HG03103 (cell line): ENCODE measurements at regions not wholly inside any gene's neighbourhood (a gene's known extent, or its start where the extent isn't known, plus 50 kb on each side); places are given as distances from the start of the nearest gene placed in this dataset.

Experiments used
- ATAC-seq: cut with Tn5 transposase; IDR thresholded peaks from one replicate; pipeline ENCODE4 v1.9.1; 2021; ENCODE audit warnings: low read depth; ENCODE audit not compliant: unreplicated experiment

- ATAC-seq, result no peak
Measured at GRCh38 chr15:66941791-66942190, 123.6 kb upstream of the SMAD3 start.

DNA sequence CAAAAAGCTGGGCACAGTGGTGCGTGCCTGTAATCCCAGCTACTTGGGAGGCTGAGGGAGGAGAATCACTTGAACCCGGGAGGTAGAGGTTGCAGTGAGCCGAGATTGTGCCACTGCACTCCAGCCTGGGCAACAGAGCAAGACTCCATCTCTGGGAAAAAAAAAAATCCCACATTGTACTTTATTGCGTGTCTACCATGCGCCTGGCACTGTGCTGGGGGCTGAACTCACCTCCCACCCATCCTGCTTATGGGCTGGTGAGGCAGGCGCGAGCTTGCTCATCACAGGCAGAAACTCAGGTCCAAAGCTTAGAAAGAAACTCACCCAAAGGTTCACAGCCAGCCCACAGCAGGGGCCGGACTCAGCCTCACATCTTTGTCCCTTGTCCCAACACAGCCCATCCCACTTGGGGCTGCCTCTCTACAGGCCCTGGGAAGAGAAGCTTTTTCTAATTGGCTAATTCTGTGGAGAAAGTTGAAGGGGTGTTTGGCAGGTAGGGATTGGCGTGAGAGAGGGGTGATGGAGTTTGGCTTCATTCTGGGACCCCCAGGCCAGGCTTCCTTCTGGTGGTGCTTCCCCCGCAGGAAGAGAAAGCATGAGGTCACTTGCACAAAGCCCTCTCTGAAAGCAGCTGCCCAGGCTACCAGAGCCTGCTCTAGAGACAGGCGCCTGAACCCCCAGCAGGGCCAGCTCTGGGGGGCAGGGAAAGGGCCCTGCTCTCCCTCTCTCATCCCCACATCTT lies 122.6 kb upstream of the SMAD3 start:
- no peak for ATAC-seq

DNA sequence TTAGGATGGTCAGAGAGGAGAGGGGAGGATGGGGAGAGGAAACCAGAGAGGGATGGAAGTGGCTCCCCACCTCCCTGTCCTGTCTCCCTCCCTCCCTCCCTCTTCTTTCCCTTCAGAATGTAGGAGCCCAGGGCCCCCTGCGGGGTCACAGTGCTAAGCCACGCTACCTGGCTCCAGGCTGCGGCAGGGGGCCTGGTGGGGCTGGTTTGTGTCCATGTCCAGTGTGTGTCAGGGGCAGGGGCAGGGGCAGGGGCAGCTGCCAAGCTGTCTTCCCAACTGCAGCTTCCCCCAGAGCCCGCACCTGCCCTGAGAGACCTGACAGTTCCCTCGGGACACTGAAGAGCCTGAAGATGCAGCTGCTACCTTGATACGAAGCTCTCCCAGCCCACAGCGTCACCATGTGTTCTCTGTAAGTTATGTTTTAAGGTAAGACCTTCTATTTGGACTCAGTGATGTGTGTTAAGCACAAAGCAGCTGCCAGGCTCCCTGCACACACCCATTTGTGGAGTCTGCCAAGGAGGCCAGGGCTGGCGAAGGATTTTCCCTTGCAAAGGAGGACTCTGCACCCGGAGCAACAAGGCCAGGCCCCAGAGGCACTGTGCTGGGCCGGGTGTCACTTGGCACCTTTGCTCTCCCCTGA lies 121.8 kb upstream of the SMAD3 start:
- ATAC-seq, result no peak

DNA sequence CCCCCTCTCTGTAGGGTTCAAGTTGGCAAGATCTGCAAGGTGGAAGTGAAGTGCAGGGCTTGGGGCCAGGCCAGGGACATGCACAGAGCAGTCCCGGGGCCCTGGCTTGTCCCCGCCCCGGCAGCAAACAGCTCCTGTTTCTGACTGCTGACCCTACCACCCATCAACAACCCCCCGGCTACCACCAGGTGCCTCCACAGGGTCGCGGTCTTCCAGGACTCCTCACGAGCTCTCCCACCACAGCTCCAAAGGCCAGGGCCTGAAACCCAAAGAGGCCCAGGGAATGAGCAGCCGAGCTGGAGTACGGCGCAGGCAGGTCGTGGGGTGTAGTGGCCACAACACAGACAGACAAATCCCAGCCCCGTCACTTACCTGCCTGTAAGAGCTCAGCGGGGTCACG lies 121.3 kb upstream of the SMAD3 start:
- ATAC-seq, result no peak

GRCh38 chr15:66945286-66945685 lies 120.1 kb upstream of the SMAD3 start:
- no peak for ATAC-seq

DNA sequence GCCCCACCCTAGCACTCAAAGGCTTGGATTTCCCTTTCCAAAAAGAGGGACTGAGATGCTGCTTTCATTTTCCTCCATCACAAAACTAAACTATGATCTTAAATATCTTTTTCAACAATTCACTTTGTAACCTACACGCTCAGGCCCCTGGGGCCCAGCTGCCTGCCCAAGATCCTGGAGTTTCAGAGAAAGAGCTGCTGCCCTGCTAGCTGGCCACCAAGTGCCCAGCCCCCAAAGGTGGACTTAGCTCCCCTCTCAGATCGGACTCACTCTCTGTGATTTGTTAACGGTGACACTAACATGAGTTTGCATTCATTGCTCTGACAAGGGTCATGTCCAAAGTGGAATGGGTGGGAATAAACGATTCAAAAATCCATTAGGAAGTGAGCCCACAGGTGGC lies 119.6 kb upstream of the SMAD3 start:
- no peak for ATAC-seq

GRCh38 chr15:66946578-66947164 lies 118.7 kb upstream of the SMAD3 start:
- no peak for ATAC-seq

GRCh38 chr15:66947471-66947870 lies 117.9 kb upstream of the SMAD3 start:
- no peak for ATAC-seq

DNA sequence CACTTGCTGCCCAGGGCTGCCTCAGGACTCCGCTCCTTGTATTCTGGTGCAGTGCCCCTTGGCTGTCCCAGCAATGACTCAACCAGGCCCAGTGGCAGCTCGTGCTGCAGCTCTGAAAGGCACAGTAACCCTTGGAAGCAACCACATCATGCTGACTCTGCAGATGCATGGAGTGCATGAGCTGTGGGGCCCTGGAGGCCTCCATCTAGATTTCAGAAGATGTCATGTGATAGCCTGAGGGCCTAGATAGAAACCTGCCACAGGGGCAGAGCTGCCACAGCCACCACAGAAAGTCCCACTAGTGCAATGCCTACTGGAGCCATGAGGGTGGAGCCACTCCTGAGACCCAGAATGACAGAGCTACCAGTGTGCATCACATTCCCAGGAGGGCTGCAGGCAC lies 117.1 kb upstream of the SMAD3 start:
- ATAC-seq, result no peak

- ATAC-seq, result no peak
Measured at GRCh38 chr15:66950114-66950513, 115.3 kb upstream of the SMAD3 start.

- ATAC-seq, result no peak
Measured at GRCh38 chr15:66951531-66952320, 113.7 kb upstream of the SMAD3 start.

DNA sequence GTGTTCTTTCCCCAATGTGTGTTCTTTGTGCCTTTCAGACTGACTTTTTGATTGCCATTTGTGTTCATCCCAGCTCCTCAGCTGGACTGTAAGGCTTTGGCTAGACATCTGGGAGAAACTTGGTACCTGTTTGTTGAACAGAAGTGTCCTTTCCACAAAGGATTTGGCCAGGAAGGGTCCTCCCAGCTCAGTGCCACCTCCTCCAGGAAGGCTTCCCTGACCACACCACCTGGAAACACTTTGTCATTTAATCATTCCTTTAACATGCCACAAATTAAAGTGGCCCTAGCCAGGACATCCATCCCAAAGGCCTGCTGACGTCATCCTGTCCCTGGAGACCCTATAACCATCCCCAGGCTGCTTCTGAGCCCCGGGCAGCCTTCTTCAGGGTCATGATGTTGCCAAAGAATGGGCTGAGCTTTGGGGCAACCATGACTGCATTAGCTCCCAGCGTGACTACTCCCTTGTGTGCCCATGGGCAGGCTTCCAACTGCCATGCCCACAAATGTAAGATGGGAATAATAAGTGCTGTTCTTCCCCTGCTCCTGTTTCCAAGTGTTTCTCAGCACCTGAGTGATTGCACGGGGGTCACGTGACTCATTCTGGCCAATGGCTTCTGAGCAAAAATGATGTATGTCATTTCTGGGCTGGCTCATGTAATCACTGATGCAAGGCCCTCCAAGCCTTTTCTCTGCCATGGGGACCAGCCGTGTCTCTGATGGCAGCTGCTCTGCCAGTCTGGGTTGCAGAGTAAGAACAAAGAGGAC lies 112.5 kb upstream of the SMAD3 start:
- ATAC-seq, result no peak

DNA sequence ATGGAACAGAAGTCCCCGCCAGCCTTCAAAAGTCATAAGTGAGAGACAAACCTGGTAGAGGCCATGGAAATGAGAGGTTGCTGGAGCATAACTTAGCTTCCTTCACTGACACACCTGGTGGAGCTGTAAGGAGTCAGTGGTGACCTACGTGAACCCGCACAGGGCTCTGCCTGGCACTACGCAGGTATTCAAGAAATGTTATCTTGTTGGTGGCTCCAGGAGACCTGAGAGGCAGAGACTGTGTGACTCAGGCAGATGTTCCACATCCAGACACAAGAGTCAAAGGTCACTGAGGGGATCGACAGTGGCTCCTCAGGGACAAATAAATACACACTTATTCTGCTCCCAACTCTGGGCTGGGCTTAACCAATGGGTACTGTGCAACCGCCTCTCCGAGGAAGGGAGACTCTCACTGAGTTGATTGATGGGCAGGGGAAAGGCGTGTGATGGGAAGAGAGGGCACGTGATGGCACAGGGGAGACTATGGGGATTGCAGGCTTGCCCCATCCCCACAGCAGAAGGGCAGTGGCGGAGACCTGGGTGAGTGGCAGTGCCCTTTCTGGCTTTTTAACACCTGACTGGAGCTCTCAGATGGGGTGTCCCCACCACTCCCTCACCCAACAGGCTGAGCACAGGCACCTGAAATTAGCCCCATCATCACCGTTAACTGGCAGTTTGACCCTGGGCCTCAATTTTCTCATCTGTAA lies 111.7 kb upstream of the SMAD3 start:
- ATAC-seq, result no peak

- ATAC-seq, result no peak
Measured at GRCh38 chr15:66954601-66955000, 110.8 kb upstream of the SMAD3 start.

- no peak for ATAC-seq
Measured at GRCh38 chr15:66955001-66955516, 110.3 kb upstream of the SMAD3 start.

DNA sequence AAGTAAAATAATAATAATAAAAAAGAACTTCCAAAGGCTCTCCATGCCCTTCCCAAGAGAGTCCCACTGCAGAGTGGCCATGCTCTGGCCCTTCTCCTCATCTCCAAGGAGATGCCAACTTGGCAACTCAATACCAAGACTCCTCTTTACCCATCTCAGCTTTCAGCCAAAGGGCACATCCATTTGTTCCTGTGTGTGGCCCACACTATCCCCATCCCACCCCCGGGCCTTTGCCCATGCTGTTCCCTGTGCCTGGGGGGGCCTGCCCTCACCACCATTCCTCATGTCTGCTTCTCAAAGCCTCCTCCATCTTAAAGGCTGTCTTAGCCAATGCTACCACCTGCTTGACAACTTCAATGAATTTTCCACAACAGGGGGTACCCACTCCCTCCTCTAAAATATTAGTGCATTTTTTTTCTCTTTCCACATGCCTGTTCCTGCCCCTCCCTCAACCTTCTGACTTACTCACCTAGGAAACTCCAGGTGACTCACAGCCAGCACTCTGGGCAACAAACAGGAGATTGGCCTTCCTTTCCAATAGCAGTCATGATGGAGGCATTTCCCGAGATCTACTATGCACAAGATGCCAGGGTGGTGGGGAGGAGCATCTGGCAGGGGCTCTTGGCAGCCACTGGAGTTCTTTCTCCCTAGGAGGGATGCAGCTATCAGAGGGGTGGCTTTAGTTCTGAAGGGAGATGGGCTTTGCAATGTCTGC lies 109.4 kb upstream of the SMAD3 start:
- ATAC-seq, result no peak

DNA sequence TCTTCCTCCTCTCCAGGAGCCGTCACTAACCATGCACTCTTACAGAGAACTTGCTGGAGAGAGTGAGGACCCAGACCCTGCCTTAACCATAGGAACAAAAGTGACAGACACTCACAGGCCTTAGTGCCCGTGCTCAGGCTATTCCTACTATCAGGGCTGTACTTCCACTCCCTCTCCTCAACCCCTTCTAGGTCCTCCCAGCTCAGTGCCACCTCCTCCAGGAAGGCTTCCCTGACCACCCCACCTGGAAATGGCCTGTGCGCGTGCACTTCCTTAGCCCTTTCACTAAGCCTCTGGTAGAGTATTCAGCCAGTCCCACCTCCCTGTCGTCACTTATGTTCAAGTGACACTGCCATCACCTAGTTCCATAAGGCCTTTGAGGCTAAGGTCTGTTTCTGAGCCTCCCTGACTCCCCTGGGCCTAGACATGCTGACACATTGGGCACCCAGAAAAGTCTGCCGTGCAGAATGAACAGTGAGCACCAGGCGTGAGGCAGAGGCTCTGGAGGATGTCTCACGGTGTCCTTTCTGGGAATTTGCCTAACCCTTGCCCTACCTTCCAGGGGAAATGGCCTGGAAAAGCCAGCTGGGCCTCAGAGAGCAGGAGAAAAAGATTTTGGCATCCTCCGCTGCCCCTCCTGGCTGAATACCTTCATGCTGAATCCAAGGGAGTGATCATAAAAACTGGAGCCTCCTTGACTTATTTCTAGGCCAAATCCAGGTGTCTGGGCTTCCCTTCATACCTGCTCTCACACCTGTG lies 108.6 kb upstream of the SMAD3 start:
- ATAC-seq, result no peak

- no peak for ATAC-seq
Measured at GRCh38 chr15:66957431-66957720, 108.0 kb upstream of the SMAD3 start.

GRCh38 chr15:66959066-66959465 lies 106.3 kb upstream of the SMAD3 start:
- no peak for ATAC-seq
